ENCODE measurements at regions not wholly inside any gene's neighbourhood (a gene's known extent, or its start where the extent isn't known, plus 50 kb on each side); places are given as distances from the start of the nearest gene placed in this dataset.

GRCh38 chr6:66340736-66341135 is 633.7 kb upstream of the EYS start:
- no peak for DNase-seq (ENCODE audit: extremely low spot score in 2 of 2)
- no peaks in the 10 kb centered on the region for H3K27me3 ChIP-seq
- H3K4me1 ChIP-seq: no peaks in the 10 kb centered on the region
- H3K4me3 ChIP-seq: no peak overlapping the region
- intact Hi-C loops (cut with DNase I): no loop called here
- H3K27ac ChIP-seq: no peak overlapping the region
- TF ChIP-seq CTCF (IDR thresholded peaks at IDR 0.05) (no peak), POLR2A (IDR thresholded peaks at IDR 0.05) (no peak), POLR2AphosphoS5 (IDR thresholded peaks at IDR 0.05; ENCODE audit: insufficient read depth in 1 of 2, low read depth in 1 of 2) (no peak)
- no peaks in the 10 kb centered on the region for H3K36me3 ChIP-seq
- no peaks in the 10 kb centered on the region for H3K9me3 ChIP-seq

GRCh38 chr6:66336176-66336575 is 629.1 kb upstream of the EYS start:
- Histone ChIP-seq H3K27me3 (no peaks in the 10 kb centered on the region), H3K36me3 (no peaks in the 10 kb centered on the region), H3K4me3 (no peak overlapping the region), H3K4me1 (no peaks in the 10 kb centered on the region), H3K9me3 (no peaks in the 10 kb centered on the region), H3K27ac (no peak overlapping the region)
- intact Hi-C loops (cut with DNase I): no loop called here
- TF ChIP-seq CTCF (IDR thresholded peaks at IDR 0.05) (no peak), POLR2AphosphoS5 (IDR thresholded peaks at IDR 0.05; ENCODE audit: insufficient read depth in 1 of 2, low read depth in 1 of 2) (no peak), POLR2A (IDR thresholded peaks at IDR 0.05) (no peak)
- no peak for DNase-seq (ENCODE audit: extremely low spot score in 2 of 2)

- Histone ChIP-seq H3K36me3 (no peaks in the 10 kb centered on the region), H3K4me1 (no peaks in the 10 kb centered on the region), H3K27me3 (no peaks in the 10 kb centered on the region), H3K9me3 (no peaks in the 10 kb centered on the region), H3K27ac (no peak overlapping the region), H3K4me3 (no peak overlapping the region)
- intact Hi-C loops (cut with DNase I): no loop called here
- no peak for TF ChIP-seq POLR2A (IDR thresholded peaks at IDR 0.05)
- no peak for TF ChIP-seq CTCF (IDR thresholded peaks at IDR 0.05)
- TF ChIP-seq POLR2AphosphoS5 (IDR thresholded peaks at IDR 0.05; ENCODE audit: insufficient read depth in 1 of 2, low read depth in 1 of 2): no peak
- DNase-seq (ENCODE audit: extremely low spot score in 2 of 2): no peak
These were observed 621.2 kb upstream of the EYS start for GRCh38 chr6:66328200-66328599.

GRCh38 chr6:66326228-66326627 is 619.2 kb upstream of the EYS start:
- Histone ChIP-seq H3K36me3 (no peaks in the 10 kb centered on the region), H3K27me3 (no peaks in the 10 kb centered on the region), H3K4me1 (no peaks in the 10 kb centered on the region), H3K4me3 (no peak overlapping the region), H3K9me3 (no peaks in the 10 kb centered on the region), H3K27ac (no peak overlapping the region)
- intact Hi-C loops (cut with DNase I): no loop called here
- TF ChIP-seq CTCF (IDR thresholded peaks at IDR 0.05) (no peak), POLR2AphosphoS5 (IDR thresholded peaks at IDR 0.05; ENCODE audit: insufficient read depth in 1 of 2, low read depth in 1 of 2) (no peak), POLR2A (IDR thresholded peaks at IDR 0.05) (no peak)
- no peak for DNase-seq (ENCODE audit: extremely low spot score in 2 of 2)

- H3K27ac ChIP-seq: no peak overlapping the region
- TF ChIP-seq POLR2AphosphoS5 (IDR thresholded peaks at IDR 0.05; ENCODE audit: insufficient read depth in 1 of 2, low read depth in 1 of 2) (no peak), CTCF (IDR thresholded peaks at IDR 0.05) (no peak), POLR2A (IDR thresholded peaks at IDR 0.05) (no peak)
These were observed 614.0 kb upstream of the EYS start for GRCh38 chr6:66321017-66321416.

More at GRCh38 chr6:66321017-66321416, 614.0 kb upstream of the EYS start:
- Histone ChIP-seq H3K36me3 (no peaks in the 10 kb centered on the region), H3K27me3 (no peaks in the 10 kb centered on the region), H3K4me3 (no peak overlapping the region), H3K4me1 (no peaks in the 10 kb centered on the region), H3K9me3 (no peaks in the 10 kb centered on the region)
- intact Hi-C loops (cut with DNase I): no loop called here
- no peak for DNase-seq (ENCODE audit: extremely low spot score in 2 of 2)

Data from vagina (tissue), 2 donors.